ENCODE measurements at regions not wholly inside any gene's neighbourhood (a gene's known extent, or its start where the extent isn't known, plus 50 kb on each side); places are given as distances from the start of the nearest gene placed in this dataset.

- no peak for TF ChIP-seq CTCF (IDR thresholded peaks at IDR 0.05; ENCODE audit: extremely low read depth in 1 of 2, insufficient read depth in 1 of 2, low read depth in 1 of 2, low read length in 2 of 2)
- TF ChIP-seq POLR2A (IDR thresholded peaks at IDR 0.05; ENCODE audit: low read depth, low read length): no peak
- no peak for TF ChIP-seq GATA2 (IDR thresholded peaks at IDR 0.05; ENCODE audit: insufficient read depth, insufficient read length, low read depth, low read length)
- TF ChIP-seq MYC (IDR thresholded peaks at IDR 0.05; ENCODE audit: low read depth, low read length): no peak
- no peak for TF ChIP-seq EZH2 (IDR thresholded peaks at IDR 0.05; ENCODE audit: borderline replicate concordance, low read depth, low read length, severe bottlenecking)
- no peak for TF ChIP-seq MAX (IDR thresholded peaks at IDR 0.05; ENCODE audit: insufficient read depth, insufficient read length)
Measured at GRCh38 chr9:28678097-28678496, 1104.8 kb upstream of the C9orf72 start.
